Astrocyte of the hippocampus (primary cell): ENCODE measurements at regions not wholly inside any gene's neighbourhood (a gene's known extent, or its start where the extent isn't known, plus 50 kb on each side); places are given as distances from the start of the nearest gene placed in this dataset.

Experiments used
- DNase-seq: peaks from one replicate; pipeline ENCODE4 v3.0.0; 2011; ENCODE audit warnings: low read depth, low spot score

GRCh38 chr20:6616421-6616820, 151.1 kb upstream of the BMP2 start:
- no peak for DNase-seq

GRCh38 chr20:6614836-6615235, 152.7 kb upstream of the BMP2 start:
- no peak for DNase-seq

- DNase-seq = no peak
Measured at GRCh38 chr20:6613280-6613861, 154.1 kb upstream of the BMP2 start.

- DNase-seq = no peak
Measured at GRCh38 chr20:6612606-6612923, 154.9 kb upstream of the BMP2 start.

- no peak for DNase-seq
Measured at GRCh38 chr20:6611911-6612605, 155.4 kb upstream of the BMP2 start.

GRCh38 chr20:6606651-6607050, 160.8 kb upstream of the BMP2 start:
- no peak for DNase-seq

GRCh38 chr20:6605055-6605935, 162.2 kb upstream of the BMP2 start:
- DNase-seq = no peak

GRCh38 chr20:6604179-6604578, 163.3 kb upstream of the BMP2 start:
- DNase-seq = no peak

GRCh38 chr20:6599876-6600735, 167.4 kb upstream of the BMP2 start:
- peak; percentile 28 for DNase-seq

- peak; percentile 68 for DNase-seq
Measured at GRCh38 chr20:6595704-6596103, 171.8 kb upstream of the BMP2 start.

- DNase-seq = peak; percentile 75
Measured at GRCh38 chr20:6590891-6591637, 176.4 kb upstream of the BMP2 start.

GRCh38 chr20:6588296-6588695, 179.2 kb upstream of the BMP2 start:
- peak; percentile 46 for DNase-seq

- peak; percentile 78 for DNase-seq
Measured at GRCh38 chr20:6583134-6583738, 184.2 kb upstream of the BMP2 start.

GRCh38 chr20:6582449-6582848, 185.0 kb upstream of the BMP2 start:
- no peak for DNase-seq

- no peak for DNase-seq
Measured at GRCh38 chr20:6580486-6580885, 187.0 kb upstream of the BMP2 start.

GRCh38 chr20:6579824-6580223, 187.7 kb upstream of the BMP2 start:
- DNase-seq = no peak

GRCh38 chr20:6579417-6579816, 188.1 kb upstream of the BMP2 start:
- DNase-seq = no peak

GRCh38 chr20:6577451-6577850, 190.0 kb upstream of the BMP2 start:
- no peak for DNase-seq

- peak; percentile 88 for DNase-seq
Measured at GRCh38 chr20:6576726-6577125, 190.8 kb upstream of the BMP2 start.

GRCh38 chr20:6575912-6576401, 191.5 kb upstream of the BMP2 start:
- DNase-seq = peak; percentile 73
